HEK293T (cell line): ENCODE measurements at regions not wholly inside any gene's neighbourhood (a gene's known extent, or its start where the extent isn't known, plus 50 kb on each side); places are given as distances from the start of the nearest gene placed in this dataset.

ENCODE experiments used
- ARNT ChIP-seq: fragments of 450-650 bp; IDR thresholded peaks from 2 replicates; pipeline ENCODE4 v1.6.1; 2017; ENCODE audit warnings: mild to moderate bottlenecking
- ELF4 ChIP-seq: fragments of 450-650 bp; IDR thresholded peaks from 2 replicates; pipeline ENCODE4 v1.6.1; 2017; ENCODE audit warnings: antibody characterized with exemption
- FOXK2 ChIP-seq: fragments of 450-650 bp; IDR thresholded peaks from 2 replicates; pipeline ENCODE4 v1.6.1; 2016; ENCODE audit warnings: mild to moderate bottlenecking
- HDGF ChIP-seq: fragments of 450-650 bp; IDR thresholded peaks from 2 replicates; pipeline ENCODE4 v1.6.1; 2017; ENCODE audit warnings: antibody characterized with exemption, borderline replicate concordance
- L3MBTL2 ChIP-seq: fragments of 450-650 bp; conservative IDR thresholded peaks from 2 replicates; pipeline ENCODE4 v1.6.1; 2016; ENCODE audit warnings: mild to moderate bottlenecking
- LEF1 ChIP-seq: fragments of 450-650 bp; IDR thresholded peaks from 2 replicates; pipeline ENCODE4 v1.6.1; 2017; ENCODE audit warnings: mild to moderate bottlenecking, borderline replicate concordance
- SP1 ChIP-seq: fragments of 450-650 bp; IDR thresholded peaks from 2 replicates; pipeline ENCODE4 v1.6.1; 2017
- SUZ12 ChIP-seq: fragments of 450-650 bp; IDR thresholded peaks from 2 replicates; pipeline ENCODE4 v1.6.1; 2016; ENCODE audit warnings: mild to moderate bottlenecking
- TARDBP ChIP-seq: fragments of 450-650 bp; IDR thresholded peaks from 2 replicates; pipeline ENCODE4 v1.6.1; 2016
- TF ChIP-seq, protein P1 (sequence below): fragments of 450-650 bp; IDR thresholded peaks from 2 replicates; pipeline ENCODE4 v1.6.1; 2016

DNA sequence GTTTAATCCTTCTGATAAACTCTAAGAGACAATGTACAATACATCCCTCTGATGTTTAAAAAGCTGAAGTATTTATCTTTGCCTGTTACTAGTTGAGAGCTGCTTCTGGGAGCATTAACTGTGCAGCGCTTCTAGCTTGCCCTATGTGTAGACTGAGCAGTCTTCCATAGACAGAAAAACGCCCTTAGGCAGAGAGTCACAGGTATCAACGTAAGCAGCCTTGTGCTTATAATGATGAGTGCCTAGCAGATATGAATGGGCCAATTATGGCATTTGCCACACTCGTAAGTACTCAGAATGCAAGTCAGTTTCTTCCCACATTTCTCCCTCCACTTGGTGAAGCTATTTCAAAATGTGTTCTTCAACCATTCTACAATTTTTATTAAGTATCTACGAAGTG, 731.1 kb upstream of the SLC8A1 start:
- TF ChIP-seq TARDBP, result no peak
- TF ChIP-seq SP1, result no peak
- TF ChIP-seq ARNT, result no peak
- no peak for TF ChIP-seq HDGF
- TF ChIP-seq LEF1, result no peak
- no peak for TF ChIP-seq FOXK2
- TF ChIP-seq, protein P1, sequence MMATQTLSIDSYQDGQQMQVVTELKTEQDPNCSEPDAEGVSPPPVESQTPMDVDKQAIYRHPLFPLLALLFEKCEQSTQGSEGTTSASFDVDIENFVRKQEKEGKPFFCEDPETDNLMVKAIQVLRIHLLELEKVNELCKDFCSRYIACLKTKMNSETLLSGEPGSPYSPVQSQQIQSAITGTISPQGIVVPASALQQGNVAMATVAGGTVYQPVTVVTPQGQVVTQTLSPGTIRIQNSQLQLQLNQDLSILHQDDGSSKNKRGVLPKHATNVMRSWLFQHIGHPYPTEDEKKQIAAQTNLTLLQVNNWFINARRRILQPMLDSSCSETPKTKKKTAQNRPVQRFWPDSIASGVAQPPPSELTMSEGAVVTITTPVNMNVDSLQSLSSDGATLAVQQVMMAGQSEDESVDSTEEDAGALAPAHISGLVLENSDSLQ, result no peak
- TF ChIP-seq L3MBTL2, result no peak
- no peak for TF ChIP-seq ELF4
- no peak for TF ChIP-seq SUZ12
